Upper lobe of right lung (tissue), 1 donor: ENCODE measurements at regions not wholly inside any gene's neighbourhood (a gene's known extent, or its start where the extent isn't known, plus 50 kb on each side); places are given as distances from the start of the nearest gene placed in this dataset.

ENCODE experiments used
- ATAC-seq: fragments of 200-7000 bp; cut with Tn5 transposase; one replicate; pipeline ENCODE4 v1.9.1; 2020; ENCODE audit warnings: mild to moderate bottlenecking, moderate library complexity
- DNase-seq: peaks from one replicate; pipeline ENCODE4 v3.0.0-alpha.2; 2020
- H3K27ac ChIP-seq: fragments of 200-600 bp; one replicate; pipeline ENCODE4 v1.8.0; 2022
- H3K27me3 ChIP-seq: fragments of 200-600 bp; one replicate; pipeline ENCODE4 v1.8.0; 2022; ENCODE audit warnings: mild to moderate bottlenecking
- H3K36me3 ChIP-seq: fragments of 200-600 bp; one replicate; pipeline ENCODE4 v1.8.0; 2022
- H3K4me1 ChIP-seq: fragments of 200-600 bp; one replicate; pipeline ENCODE4 v1.8.0; 2022
- H3K4me3 ChIP-seq: fragments of 200-600 bp; one replicate; pipeline ENCODE4 v1.8.0; 2022; ENCODE audit warnings: mild to moderate bottlenecking
- H3K9me3 ChIP-seq: fragments of 200-600 bp; one replicate; pipeline ENCODE4 v1.8.0; 2022
- CTCF ChIP-seq: fragments of 200-600 bp; IDR thresholded peaks from one replicate; pipeline ENCODE4 v1.8.0; 2022; ENCODE audit warnings: antibody characterized with exemption
- intact Hi-C: fragments of 100-400 bp; cut with DNase I; formaldehyde crosslinking; loops from one replicate; pipeline ENCODE4 v1.11.0; 2022
- donor health status: DM: no; HTN: yes; CAD: no; lungs with severe emphysema.

GRCh38 chr13:90201676-90202460 lies 1145.6 kb upstream of the MIR17HG start:
- no peak overlapping the region for H3K4me3 ChIP-seq
- H3K27me3 ChIP-seq, result no peaks in the 10 kb centered on the region
- ATAC-seq (no peak), DNase-seq (no peak)
- no peak for TF ChIP-seq CTCF
- H3K9me3 ChIP-seq, result no peaks in the 10 kb centered on the region
- intact Hi-C loops, result no loop called here
- no peak overlapping the region for H3K27ac ChIP-seq
- no peaks in the 10 kb centered on the region for H3K36me3 ChIP-seq
- no peaks in the 10 kb centered on the region for H3K4me1 ChIP-seq

GRCh38 chr13:90205081-90205480 lies 1142.4 kb upstream of the MIR17HG start:
- DNase-seq (no peak), ATAC-seq (no peak)
- Histone ChIP-seq H3K27ac (no peak overlapping the region), H3K4me1 (no peaks in the 10 kb centered on the region), H3K4me3 (no peak overlapping the region), H3K27me3 (no peaks in the 10 kb centered on the region), H3K36me3 (no peaks in the 10 kb centered on the region), H3K9me3 (no peaks in the 10 kb centered on the region)
- TF ChIP-seq CTCF, result no peak
- intact Hi-C loops, result no loop called here

GRCh38 chr13:90205911-90206310 lies 1141.6 kb upstream of the MIR17HG start:
- Histone ChIP-seq H3K9me3 (no peaks in the 10 kb centered on the region), H3K36me3 (no peaks in the 10 kb centered on the region), H3K4me3 (no peak overlapping the region), H3K27ac (no peak overlapping the region), H3K4me1 (no peaks in the 10 kb centered on the region), H3K27me3 (no peaks in the 10 kb centered on the region)
- TF ChIP-seq CTCF, result no peak
- DNase-seq (no peak), ATAC-seq (no peak)
- intact Hi-C loops, result no loop called here

GRCh38 chr13:90217275-90217674 lies 1130.2 kb upstream of the MIR17HG start:
- no peak for DNase-seq
- H3K4me1 ChIP-seq, result no peaks in the 10 kb centered on the region
- no peak for ATAC-seq
- H3K36me3 ChIP-seq, result no peaks in the 10 kb centered on the region
- no peaks in the 10 kb centered on the region for H3K9me3 ChIP-seq
- no peak for TF ChIP-seq CTCF
- intact Hi-C loops, result no loop called here
- no peaks in the 10 kb centered on the region for H3K27me3 ChIP-seq
- H3K27ac ChIP-seq, result no peak overlapping the region
- no peak overlapping the region for H3K4me3 ChIP-seq

GRCh38 chr13:90222758-90223157 lies 1124.7 kb upstream of the MIR17HG start:
- no peaks in the 10 kb centered on the region for H3K27me3 ChIP-seq
- TF ChIP-seq CTCF, result no peak
- no peak overlapping the region for H3K4me3 ChIP-seq
- H3K36me3 ChIP-seq, result no peaks in the 10 kb centered on the region
- no peak overlapping the region for H3K27ac ChIP-seq
- ATAC-seq, result no peak
- intact Hi-C loops, result no loop called here
- no peaks in the 10 kb centered on the region for H3K9me3 ChIP-seq
- DNase-seq, result no peak
- no peaks in the 10 kb centered on the region for H3K4me1 ChIP-seq

GRCh38 chr13:90230311-90230710 lies 1117.2 kb upstream of the MIR17HG start:
- Histone ChIP-seq H3K27me3 (no peaks in the 10 kb centered on the region), H3K4me1 (no peaks in the 10 kb centered on the region), H3K4me3 (no peak overlapping the region), H3K27ac (no peak overlapping the region), H3K36me3 (no peaks in the 10 kb centered on the region), H3K9me3 (no peaks in the 10 kb centered on the region)
- ATAC-seq, result no peak
- intact Hi-C loops, result no loop called here
- no peak for TF ChIP-seq CTCF
- peak; percentile 48 for DNase-seq
